ENCODE measurements at regions not wholly inside any gene's neighbourhood (a gene's known extent, or its start where the extent isn't known, plus 50 kb on each side); places are given as distances from the start of the nearest gene placed in this dataset.

DNA sequence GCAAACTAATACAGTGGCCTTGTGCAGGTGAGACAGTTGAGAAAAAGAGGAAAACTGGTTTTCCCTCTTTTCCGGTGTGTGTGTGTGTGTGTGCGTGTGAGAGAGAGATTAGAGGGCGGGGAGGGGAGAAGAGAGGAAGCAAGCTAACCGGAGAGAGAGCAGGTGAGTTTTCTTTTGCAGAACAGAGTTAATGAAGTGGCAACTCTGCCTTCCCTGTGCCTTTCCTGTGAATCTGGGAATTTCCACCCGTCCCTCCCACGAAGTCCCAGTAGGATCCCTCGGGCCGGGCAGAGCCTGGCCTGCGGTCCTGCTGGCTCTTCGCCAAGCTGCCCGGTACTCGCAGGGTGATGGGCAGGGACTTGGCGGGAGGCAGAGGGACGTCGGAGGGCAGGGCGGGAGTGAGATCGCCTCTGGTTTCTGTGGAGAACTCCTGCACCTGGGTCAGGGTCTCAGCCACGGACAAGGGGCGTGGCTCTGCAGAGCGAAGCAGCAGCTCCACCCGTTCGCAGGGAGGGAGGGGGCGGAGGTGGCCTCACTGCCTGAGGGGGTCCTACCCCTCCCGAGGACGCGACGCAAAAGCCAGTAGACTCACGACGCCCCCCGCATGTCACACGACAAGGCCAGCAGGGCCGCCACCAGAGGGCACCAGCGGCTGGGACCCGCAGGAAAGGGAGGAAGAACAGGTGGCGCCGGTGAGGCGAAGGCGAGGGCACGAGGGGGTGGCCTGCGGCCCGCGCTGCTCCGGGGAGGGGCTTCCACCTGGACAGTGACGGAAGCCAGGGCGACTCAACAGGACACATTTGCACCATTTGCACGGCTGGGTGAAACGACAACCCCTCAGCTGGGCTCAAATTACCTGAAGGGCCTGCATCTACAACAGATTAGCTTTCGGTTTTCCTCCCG is 51.2 kb upstream of the RNF182 start:
- TF ChIP-seq, protein P1, sequence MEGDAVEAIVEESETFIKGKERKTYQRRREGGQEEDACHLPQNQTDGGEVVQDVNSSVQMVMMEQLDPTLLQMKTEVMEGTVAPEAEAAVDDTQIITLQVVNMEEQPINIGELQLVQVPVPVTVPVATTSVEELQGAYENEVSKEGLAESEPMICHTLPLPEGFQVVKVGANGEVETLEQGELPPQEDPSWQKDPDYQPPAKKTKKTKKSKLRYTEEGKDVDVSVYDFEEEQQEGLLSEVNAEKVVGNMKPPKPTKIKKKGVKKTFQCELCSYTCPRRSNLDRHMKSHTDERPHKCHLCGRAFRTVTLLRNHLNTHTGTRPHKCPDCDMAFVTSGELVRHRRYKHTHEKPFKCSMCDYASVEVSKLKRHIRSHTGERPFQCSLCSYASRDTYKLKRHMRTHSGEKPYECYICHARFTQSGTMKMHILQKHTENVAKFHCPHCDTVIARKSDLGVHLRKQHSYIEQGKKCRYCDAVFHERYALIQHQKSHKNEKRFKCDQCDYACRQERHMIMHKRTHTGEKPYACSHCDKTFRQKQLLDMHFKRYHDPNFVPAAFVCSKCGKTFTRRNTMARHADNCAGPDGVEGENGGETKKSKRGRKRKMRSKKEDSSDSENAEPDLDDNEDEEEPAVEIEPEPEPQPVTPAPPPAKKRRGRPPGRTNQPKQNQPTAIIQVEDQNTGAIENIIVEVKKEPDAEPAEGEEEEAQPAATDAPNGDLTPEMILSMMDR (IDR thresholded peaks at IDR 0.05) = peak; percentile 12 to 50 (median 35)
- TF ChIP-seq POLR2A (IDR thresholded peaks at IDR 0.05) = no peak
